K562 (cell line): ENCODE measurements at regions not wholly inside any gene's neighbourhood (a gene's known extent, or its start where the extent isn't known, plus 50 kb on each side); places are given as distances from the start of the nearest gene placed in this dataset.

ENCODE experiments used
- HEY1 ChIP-seq: fragments of 250-450 bp; sonication (Bioruptor Pico); IDR thresholded peaks from 2 replicates; pipeline ENCODE4 v1.5.0; 2020; ENCODE audit warnings: mild to moderate bottlenecking, moderate library complexity, borderline replicate concordance
- MYBL2 ChIP-seq, 2 experiments: fragments of 450-650 bp in 1 of 2; sonication (generic) in 1 of 2; formaldehyde crosslinking in 1 of 2; IDR thresholded peaks; 2 replicates each; pipeline versions ENCODE4 v1.6.1 to v1.8.1; 2017 to 2022; ENCODE audit warnings: borderline replicate concordance in 1 of 2, inconsistent platforms in 1 of 2, low read depth in 1 of 2, mild to moderate bottlenecking in 1 of 2, missing genetic modification reagents in 1 of 2, moderate library complexity in 1 of 2
- POLR2AphosphoS5 ChIP-seq: IDR thresholded peaks from 2 replicates; pipeline ENCODE4 v1.6.1; 2011; ENCODE audit warnings: mild to moderate bottlenecking, low read depth, low read length, moderate library complexity; ENCODE audit not compliant: control insufficient read depth, insufficient read depth
- PPARD ChIP-seq: fragments of 250-450 bp; sonication (Bioruptor Pico); IDR thresholded peaks from 2 replicates; pipeline ENCODE4 v1.8.0; 2022; ENCODE audit warnings: inconsistent platforms, mild to moderate bottlenecking, moderate library complexity
- SMC3 ChIP-seq: conservative IDR thresholded peaks from 2 replicates; pipeline ENCODE4 v1.6.1; 2011; ENCODE audit warnings: low read depth, low read length, improper control_type of control experiment; ENCODE audit not compliant: insufficient read depth
- TBP ChIP-seq: optimal IDR thresholded peaks from 2 replicates; pipeline ENCODE3; 2011; ENCODE audit warnings: low read depth, low read length, improper control_type of control experiment
- TF ChIP-seq, protein P1 (sequence below): fragments of 450-650 bp; IDR thresholded peaks from 2 replicates; pipeline ENCODE4 v1.6.1; 2016; ENCODE audit warnings: antibody characterized with exemption

DNA sequence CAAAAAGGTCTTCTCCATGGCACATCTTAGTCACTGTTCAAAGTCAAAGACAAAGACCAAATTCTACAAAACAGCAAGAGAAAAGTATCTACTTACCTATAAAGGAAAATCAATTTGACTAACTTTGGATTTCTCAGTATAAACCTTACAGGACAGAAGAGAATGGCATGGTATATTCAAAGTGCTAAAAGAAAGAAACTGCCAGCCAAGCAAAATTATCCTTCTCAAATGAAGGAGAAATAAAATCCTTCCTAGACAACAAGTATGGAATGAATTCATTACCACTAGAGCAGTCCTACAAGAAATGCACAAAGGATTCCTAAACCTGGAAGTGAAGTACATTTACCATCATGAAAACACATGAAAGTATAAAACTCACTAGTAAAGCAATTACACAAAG lies 235.5 kb downstream of the STK31 start:
- TF ChIP-seq HEY1 (CRISPR knock-in tag): no peak
- no peak for TF ChIP-seq POLR2AphosphoS5
- TF ChIP-seq SMC3: no peak
- TF ChIP-seq, protein P1, sequence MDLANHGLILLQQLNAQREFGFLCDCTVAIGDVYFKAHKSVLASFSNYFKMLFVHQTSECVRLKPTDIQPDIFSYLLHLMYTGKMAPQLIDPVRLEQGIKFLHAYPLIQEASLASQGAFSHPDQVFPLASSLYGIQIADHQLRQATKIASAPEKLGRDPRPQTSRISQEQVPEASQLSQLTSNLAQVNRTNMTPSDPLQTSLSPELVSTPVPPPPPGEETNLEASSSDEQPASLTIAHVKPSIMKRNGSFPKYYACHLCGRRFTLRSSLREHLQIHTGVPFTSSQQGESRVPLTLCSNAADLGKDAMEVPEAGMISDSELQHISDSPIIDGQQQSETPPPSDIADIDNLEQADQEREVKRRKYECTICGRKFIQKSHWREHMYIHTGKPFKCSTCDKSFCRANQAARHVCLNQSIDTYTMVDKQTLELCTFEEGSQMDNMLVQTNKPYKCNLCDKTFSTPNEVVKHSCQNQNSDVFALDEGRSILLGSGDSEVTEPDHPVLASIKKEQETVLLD: no peak
- no peak for TF ChIP-seq TBP
- TF ChIP-seq PPARD (CRISPR knock-in tag): no peak
- TF ChIP-seq MYBL2 (IDR thresholded peaks at IDR 0.05; ENCODE audit: low read depth): no peak
- no peak for TF ChIP-seq MYBL2 (CRISPR knock-in tag; IDR thresholded peaks at IDR 0.05; ENCODE audit: borderline replicate concordance)
